Activated CD4-positive, alpha-beta T cell treated with anti-CD3 and anti-CD28 coated beads for 36 hours (primary cell): ENCODE measurements at regions not wholly inside any gene's neighbourhood (a gene's known extent, or its start where the extent isn't known, plus 50 kb on each side); places are given as distances from the start of the nearest gene placed in this dataset.

ENCODE experiments used
- ATAC-seq: fragments of 200-7000 bp; cut with Tn5 transposase; one replicate; pipeline ENCODE4 v1.10.0; 2021; ENCODE audit warnings: mild to moderate bottlenecking, moderate library complexity
- CTCF ChIA-PET: fragments of 350-600 bp; sonication (Branson Sonifier 250); formaldehyde crosslinking; loops from one replicate; lab custom pipeline; 2021; ENCODE audit warnings: antibody characterized with exemption; lab: Charles Lee
- POLR2A ChIA-PET: fragments of 350-600 bp; sonication (Branson Sonifier 250); formaldehyde crosslinking; loops from one replicate; lab custom pipeline; 2021; ENCODE audit warnings: antibody characterized with exemption, inconsistent platforms; lab: Charles Lee
- DNase-seq: peaks from one replicate; pipeline ENCODE4 v3.0.0-alpha.2; 2020
- H3K27ac Mint-ChIP-seq: one replicate; pipeline ENCODE4 v1.8.0; 2021; ENCODE audit warnings: mixed read lengths
- H3K27me3 Mint-ChIP-seq: one replicate; pipeline ENCODE4 v1.8.0; 2021; ENCODE audit warnings: mixed read lengths
- H3K36me3 Mint-ChIP-seq: one replicate; pipeline ENCODE4 v1.8.0; 2021; ENCODE audit warnings: low read depth, mixed read lengths
- H3K4me1 Mint-ChIP-seq: one replicate; pipeline ENCODE4 v1.8.0; 2021; ENCODE audit warnings: mixed read lengths
- H3K4me3 Mint-ChIP-seq: one replicate; pipeline ENCODE4 v1.8.0; 2021; ENCODE audit warnings: mild to moderate bottlenecking, moderate library complexity, mixed read lengths
- H3K9me3 Mint-ChIP-seq: one replicate; pipeline ENCODE4 v1.8.0; 2021; ENCODE audit warnings: low read depth, mixed read lengths
- intact Hi-C, 2 experiments: fragments of 100-400 bp; cut with DNase I in 1 of 2; cut with micrococcal nuclease in 1 of 2; formaldehyde crosslinking; loops; one replicate each; pipeline versions ENCODE4 v1.14.2 to v1.15.1; 2022 to 2024; cut with DNase I, micrococcal nuclease

DNA sequence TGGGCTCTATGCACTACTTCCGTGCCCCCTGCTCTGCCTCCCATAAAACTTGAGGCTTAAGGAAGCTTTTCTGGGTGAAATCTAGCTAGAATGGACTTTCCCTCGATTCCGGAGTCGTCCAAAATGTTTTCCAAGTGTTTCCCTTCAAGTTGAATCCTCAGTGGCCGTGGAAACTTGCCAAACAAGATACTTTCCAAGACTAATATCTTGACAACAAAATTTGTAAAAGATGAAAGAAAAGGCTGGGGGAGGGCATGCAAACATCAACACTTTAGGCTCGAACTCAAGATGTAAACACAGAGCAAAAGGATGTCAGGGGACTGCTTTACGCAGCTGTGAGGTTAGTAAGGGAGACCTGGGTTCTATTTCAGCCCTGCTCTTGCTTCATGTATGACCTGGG is 482.8 kb upstream of the KLF4 start:
- Mint-ChIP-seq H3K36me3 (no peaks in the 10 kb centered on the region), H3K27me3 (no peaks in the 10 kb centered on the region), H3K9me3 (no peaks in the 10 kb centered on the region), H3K4me1 (no peaks in the 10 kb centered on the region), H3K4me3 (no peak overlapping the region), H3K27ac (no peak overlapping the region)
- ATAC-seq (no peak), DNase-seq (no peak)
- ChIA-PET CTCF (no interaction called here), POLR2A (no interaction called here)
- intact Hi-C loops, result no loop called here

DNA sequence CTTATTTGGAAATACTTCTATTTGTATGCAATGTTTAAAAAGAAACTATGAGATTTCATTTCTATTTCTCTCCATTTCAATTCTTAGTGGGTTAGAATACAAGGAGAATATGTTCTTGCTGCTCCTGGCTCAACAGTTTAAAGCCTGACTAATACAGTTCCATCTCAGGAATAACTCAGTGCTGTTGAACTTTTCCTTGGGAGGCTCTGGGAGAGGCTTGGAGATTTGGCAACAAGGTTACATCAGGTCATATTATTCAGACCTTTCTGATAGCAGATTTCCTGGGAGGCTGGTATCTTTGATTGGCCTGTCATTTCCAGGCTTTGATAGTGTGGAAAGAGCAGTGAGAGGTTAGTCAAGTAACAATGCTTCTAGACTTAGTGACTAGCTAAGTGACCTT is 481.7 kb upstream of the KLF4 start:
- Mint-ChIP-seq H3K27ac (no peak overlapping the region), H3K9me3 (no peaks in the 10 kb centered on the region), H3K4me1 (no peaks in the 10 kb centered on the region), H3K27me3 (no peaks in the 10 kb centered on the region), H3K36me3 (no peaks in the 10 kb centered on the region), H3K4me3 (no peak overlapping the region)
- ChIA-PET POLR2A (no interaction called here), CTCF (no interaction called here)
- DNase-seq, result no peak
- ATAC-seq, result no peak
- intact Hi-C loops, result no loop called here

DNA sequence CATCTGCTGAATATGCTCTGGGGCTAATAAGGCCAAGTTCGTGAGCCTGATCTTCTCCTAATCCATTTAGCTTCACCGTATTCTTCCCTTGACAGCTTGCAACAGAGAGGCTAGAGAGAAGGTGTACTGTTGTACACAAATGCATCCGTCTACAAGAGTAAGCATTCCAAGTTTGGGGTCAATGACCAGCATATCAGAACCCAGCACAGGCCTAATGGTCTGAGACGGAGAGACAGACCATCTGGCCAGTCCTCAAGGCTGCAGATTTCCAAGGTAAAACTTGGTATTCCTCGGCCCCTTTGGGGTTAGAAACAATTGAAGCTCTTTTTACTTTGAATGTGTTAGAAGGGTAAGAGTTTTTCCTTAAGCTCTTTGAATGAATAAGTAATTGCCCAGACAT is 481.2 kb upstream of the KLF4 start:
- H3K9me3 Mint-ChIP-seq, result no peaks in the 10 kb centered on the region
- intact Hi-C loops, result no loop called here
- CTCF ChIA-PET, result no interaction called here
- H3K27ac Mint-ChIP-seq, result no peak overlapping the region
- H3K4me1 Mint-ChIP-seq, result no peaks in the 10 kb centered on the region
- H3K36me3 Mint-ChIP-seq, result no peaks in the 10 kb centered on the region
- H3K4me3 Mint-ChIP-seq, result no peak overlapping the region
- ATAC-seq (no peak), DNase-seq (no peak)
- no peaks in the 10 kb centered on the region for H3K27me3 Mint-ChIP-seq
- POLR2A ChIA-PET, result no interaction called here

DNA sequence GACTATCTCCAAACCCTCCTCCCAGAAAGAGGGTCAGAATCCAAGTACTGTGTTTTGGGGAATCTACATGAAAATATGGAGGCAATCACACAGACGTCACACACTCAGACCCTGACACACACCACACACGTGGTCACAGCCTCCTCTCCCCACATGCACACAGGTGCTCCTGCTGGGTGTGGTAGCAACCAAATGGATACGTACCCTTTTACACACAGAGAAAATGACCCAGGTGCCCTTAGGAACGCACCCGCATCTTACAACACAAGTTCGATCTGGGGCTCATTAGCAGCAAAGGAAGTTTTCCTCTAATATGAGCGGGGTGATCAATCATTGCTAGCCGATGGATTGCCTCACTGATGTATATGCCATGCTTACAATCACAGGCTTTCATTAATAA is 480.2 kb upstream of the KLF4 start:
- ATAC-seq (no peak), DNase-seq (no peak)
- H3K27ac Mint-ChIP-seq, result no peak overlapping the region
- no peaks in the 10 kb centered on the region for H3K9me3 Mint-ChIP-seq
- CTCF ChIA-PET, result no interaction called here
- no peaks in the 10 kb centered on the region for H3K36me3 Mint-ChIP-seq
- POLR2A ChIA-PET, result no interaction called here
- intact Hi-C loops, result no loop called here
- H3K4me1 Mint-ChIP-seq, result no peaks in the 10 kb centered on the region
- H3K4me3 Mint-ChIP-seq, result no peak overlapping the region
- H3K27me3 Mint-ChIP-seq, result no peaks in the 10 kb centered on the region

DNA sequence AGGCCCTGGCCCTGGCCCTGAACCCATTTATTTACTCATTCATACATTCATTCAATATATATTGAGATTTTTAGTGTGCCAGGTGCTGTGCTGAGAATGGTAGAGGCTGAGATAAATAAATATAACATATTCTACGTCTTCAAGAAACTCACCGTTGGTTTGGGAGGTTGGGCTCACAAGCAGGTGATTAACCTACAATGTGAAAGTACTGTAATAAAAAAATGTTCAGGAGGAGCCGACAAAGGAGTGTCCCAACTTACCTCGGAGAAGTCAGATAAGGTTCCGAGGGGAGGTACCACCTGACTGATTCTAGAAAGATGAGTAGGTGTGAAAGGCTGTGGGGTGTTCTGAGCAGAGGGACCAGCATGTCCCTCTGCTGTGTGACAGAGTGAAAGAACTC is 479.6 kb upstream of the KLF4 start:
- ATAC-seq (no peak), DNase-seq (no peak)
- no peaks in the 10 kb centered on the region for H3K36me3 Mint-ChIP-seq
- H3K4me3 Mint-ChIP-seq, result no peak overlapping the region
- CTCF ChIA-PET, result no interaction called here
- no peak overlapping the region for H3K27ac Mint-ChIP-seq
- H3K4me1 Mint-ChIP-seq, result no peaks in the 10 kb centered on the region
- H3K9me3 Mint-ChIP-seq, result no peaks in the 10 kb centered on the region
- POLR2A ChIA-PET, result no interaction called here
- no peaks in the 10 kb centered on the region for H3K27me3 Mint-ChIP-seq
- intact Hi-C loops, result no loop called here

DNA sequence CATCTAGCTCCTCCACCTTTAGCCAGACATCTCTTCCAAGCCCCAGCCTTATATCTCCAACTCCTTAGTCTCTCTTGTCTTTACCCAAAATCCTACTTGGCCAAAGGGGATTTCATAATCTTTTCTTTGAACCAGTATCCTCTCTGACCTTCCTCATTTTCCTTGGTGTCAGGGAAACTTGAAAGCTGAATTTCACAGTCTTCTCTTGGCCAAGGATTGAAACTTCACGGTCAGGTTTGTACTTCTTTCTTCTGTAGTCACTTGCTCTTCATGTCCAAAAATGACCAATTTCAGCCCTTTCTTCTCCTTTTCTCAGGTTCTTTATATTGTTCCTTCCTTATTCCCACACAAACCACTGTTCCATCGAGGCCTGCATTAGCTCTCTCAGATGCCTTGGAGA is 473.7 kb upstream of the KLF4 start:
- Mint-ChIP-seq H3K4me3 (no peak overlapping the region), H3K27me3 (no peaks in the 10 kb centered on the region), H3K4me1 (no peaks in the 10 kb centered on the region), H3K36me3 (no peaks in the 10 kb centered on the region), H3K9me3 (peaks cover 1% of the 10 kb centered on the region), H3K27ac (no peak overlapping the region)
- DNase-seq (no peak), ATAC-seq (no peak)
- POLR2A ChIA-PET, result no interaction called here
- intact Hi-C loops, result no loop called here
- CTCF ChIA-PET, result no interaction called here

DNA sequence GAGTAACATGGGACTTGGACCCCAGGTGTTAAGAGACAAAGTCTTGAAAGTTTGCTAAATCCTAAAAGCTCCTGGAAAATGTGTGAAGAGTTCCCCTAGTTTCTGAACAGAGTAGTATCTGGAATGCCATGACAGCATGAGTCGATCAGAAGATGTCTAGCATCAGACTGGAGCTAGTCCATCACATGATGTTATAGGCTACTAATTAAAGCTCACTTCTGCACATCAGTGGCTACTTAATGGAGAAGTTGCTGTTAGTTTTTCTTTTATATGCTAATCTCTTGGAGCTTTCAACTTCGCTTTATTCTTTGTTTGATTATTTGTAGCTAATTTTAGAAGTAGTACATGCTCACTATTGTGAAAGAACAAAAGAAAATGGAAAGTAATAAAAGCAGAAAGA is 471.3 kb upstream of the KLF4 start:
- H3K27ac Mint-ChIP-seq, result no peak overlapping the region
- H3K4me3 Mint-ChIP-seq, result no peak overlapping the region
- H3K36me3 Mint-ChIP-seq, result no peaks in the 10 kb centered on the region
- no peaks in the 10 kb centered on the region for H3K4me1 Mint-ChIP-seq
- ATAC-seq, result no peak
- ChIA-PET POLR2A (no interaction called here), CTCF (no interaction called here)
- DNase-seq, result no peak
- intact Hi-C loops, result no loop called here
- H3K9me3 Mint-ChIP-seq, result peaks cover 1% of the 10 kb centered on the region
- H3K27me3 Mint-ChIP-seq, result no peaks in the 10 kb centered on the region

DNA sequence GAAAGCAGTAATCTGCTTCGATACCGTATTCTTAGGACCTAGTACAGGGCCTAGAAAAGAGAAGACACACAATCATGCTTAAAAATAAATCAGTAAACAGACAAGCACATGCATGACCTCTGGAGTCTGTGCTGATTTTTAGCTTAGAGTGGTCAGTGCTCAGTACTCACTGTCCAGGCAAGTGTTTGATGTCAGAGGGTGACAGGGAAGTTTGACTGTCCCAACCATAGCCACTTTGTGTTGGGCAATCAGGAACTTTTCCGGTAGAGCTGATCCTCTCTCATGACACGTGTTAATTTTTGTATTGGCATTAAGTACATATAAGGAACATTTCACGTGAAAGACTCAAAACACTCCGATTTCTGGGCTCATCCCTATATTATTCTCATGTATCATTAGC is 464.7 kb upstream of the KLF4 start:
- no peaks in the 10 kb centered on the region for H3K27me3 Mint-ChIP-seq
- no peak for DNase-seq
- intact Hi-C loops, result no loop called here
- ChIA-PET POLR2A (no interaction called here), CTCF (no interaction called here)
- no peak for ATAC-seq
- H3K4me1 Mint-ChIP-seq, result no peaks in the 10 kb centered on the region
- peaks cover 4% of the 10 kb centered on the region for H3K9me3 Mint-ChIP-seq
- no peaks in the 10 kb centered on the region for H3K36me3 Mint-ChIP-seq
- H3K4me3 Mint-ChIP-seq, result no peak overlapping the region
- H3K27ac Mint-ChIP-seq, result no peak overlapping the region

DNA sequence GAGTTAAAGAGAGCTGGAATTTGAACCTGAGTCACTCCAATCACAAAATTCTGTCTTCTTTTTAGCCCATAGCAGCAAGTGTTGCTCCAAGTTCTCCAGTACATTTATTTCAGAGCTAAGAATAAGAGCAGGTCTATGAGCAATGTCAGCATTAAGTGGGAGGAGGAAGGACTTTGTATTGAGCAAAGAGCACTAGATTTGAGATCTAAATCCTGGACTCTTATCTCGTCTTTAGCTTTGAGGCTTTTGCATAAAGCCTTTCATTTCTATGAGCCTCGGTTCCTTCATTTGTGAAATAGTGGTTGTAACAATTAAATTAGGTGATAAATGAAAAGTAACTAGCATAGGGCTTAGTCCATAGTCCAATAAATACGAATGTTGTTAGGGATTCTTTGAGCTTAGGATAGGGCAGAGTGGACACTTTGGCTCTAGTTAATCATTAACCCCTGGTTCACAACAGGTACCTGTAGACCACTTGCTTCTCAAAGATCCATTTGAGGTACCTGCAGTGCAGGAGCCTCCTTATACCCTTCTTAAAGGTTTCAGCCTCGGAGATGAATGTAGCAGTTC is 464.1 kb upstream of the KLF4 start:
- peaks cover 4% of the 10 kb centered on the region for H3K9me3 Mint-ChIP-seq
- no peaks in the 10 kb centered on the region for H3K4me1 Mint-ChIP-seq
- H3K4me3 Mint-ChIP-seq, result no peak overlapping the region
- ChIA-PET POLR2A (no interaction called here), CTCF (no interaction called here)
- H3K27me3 Mint-ChIP-seq, result no peaks in the 10 kb centered on the region
- ATAC-seq (no peak), DNase-seq (no peak)
- H3K27ac Mint-ChIP-seq, result no peak overlapping the region
- no peaks in the 10 kb centered on the region for H3K36me3 Mint-ChIP-seq
- intact Hi-C loops, result no loop called here

DNA sequence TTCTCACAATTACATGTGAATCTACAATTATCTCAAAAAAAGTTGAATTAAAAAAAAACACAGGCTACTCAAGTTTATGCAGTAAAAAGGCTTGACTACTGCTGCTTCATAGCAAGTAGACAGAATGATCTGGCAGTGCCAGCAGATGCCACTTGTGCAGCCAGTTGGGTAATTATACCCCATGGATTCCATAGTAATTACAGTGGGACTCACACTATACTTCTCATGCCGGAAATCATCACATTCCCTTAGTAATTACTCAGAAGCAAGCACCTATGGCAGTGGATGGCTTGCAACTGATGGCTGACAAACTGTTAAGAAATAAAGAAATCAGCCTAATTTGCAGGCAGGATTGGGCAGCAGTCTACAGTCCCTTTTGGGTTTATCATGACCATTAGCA is 463.2 kb upstream of the KLF4 start:
- Mint-ChIP-seq H3K27ac (no peak overlapping the region), H3K36me3 (no peaks in the 10 kb centered on the region), H3K4me3 (no peak overlapping the region), H3K4me1 (no peaks in the 10 kb centered on the region), H3K9me3 (peaks cover 4% of the 10 kb centered on the region), H3K27me3 (no peaks in the 10 kb centered on the region)
- ATAC-seq (no peak), DNase-seq (no peak)
- ChIA-PET POLR2A (no interaction called here), CTCF (no interaction called here)
- intact Hi-C loops, result no loop called here

DNA sequence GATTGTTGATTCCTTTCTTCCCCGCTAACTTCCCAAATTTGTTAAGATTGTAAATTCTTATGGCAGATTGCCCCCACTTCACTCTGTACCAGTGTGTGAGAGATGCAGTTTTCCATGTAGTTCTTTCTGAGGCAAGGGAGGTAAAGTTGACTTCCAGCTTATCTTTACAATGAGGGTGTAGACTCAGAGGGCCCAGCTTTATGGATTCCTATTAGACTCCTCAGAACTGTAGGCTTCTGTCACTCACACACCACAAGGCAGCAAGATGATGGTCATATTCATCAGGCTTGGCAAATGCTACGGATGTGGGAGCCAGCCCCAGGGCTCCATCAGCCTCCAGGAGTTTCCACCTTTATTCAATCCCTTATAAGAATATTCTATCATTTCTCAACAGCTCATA is 461.9 kb upstream of the KLF4 start:
- DNase-seq (no peak), ATAC-seq (no peak)
- intact Hi-C loops, result no loop called here
- Mint-ChIP-seq H3K27ac (no peak overlapping the region), H3K9me3 (peaks cover 4% of the 10 kb centered on the region), H3K27me3 (no peaks in the 10 kb centered on the region), H3K4me1 (no peaks in the 10 kb centered on the region), H3K36me3 (no peaks in the 10 kb centered on the region), H3K4me3 (no peak overlapping the region)
- POLR2A ChIA-PET, result no interaction called here
- CTCF ChIA-PET, result no interaction called here

DNA sequence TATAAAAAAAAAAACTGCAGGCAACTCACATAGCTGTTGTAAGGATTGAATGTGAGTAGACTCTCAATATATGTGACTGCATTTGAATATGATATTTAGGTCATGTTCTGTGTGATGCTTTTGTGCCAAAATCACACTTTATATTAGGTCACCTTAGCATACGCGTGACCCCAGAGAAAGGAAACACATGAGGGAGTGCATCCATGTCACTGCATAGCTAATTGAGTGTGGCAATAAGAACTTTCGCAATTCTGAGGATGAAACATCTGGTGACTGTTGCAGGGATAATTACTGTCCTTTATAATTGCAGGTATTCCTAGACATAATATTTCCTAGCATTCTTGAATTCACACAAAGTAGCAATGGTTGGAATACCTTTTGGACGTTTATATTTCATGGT is 459.5 kb upstream of the KLF4 start:
- Mint-ChIP-seq H3K36me3 (no peaks in the 10 kb centered on the region), H3K9me3 (peaks cover 2% of the 10 kb centered on the region), H3K4me1 (no peaks in the 10 kb centered on the region), H3K27ac (no peak overlapping the region), H3K27me3 (no peaks in the 10 kb centered on the region), H3K4me3 (no peak overlapping the region)
- DNase-seq (no peak), ATAC-seq (no peak)
- ChIA-PET CTCF (interaction anchor here (0.7 kb wide), 1 partner anchor 22 kb away, joined by 3 read pairs; no protein-coding TSS in a partner anchor), POLR2A (interaction anchor here (0.7 kb wide), 1 partner anchor 425 kb away, joined by 4 read pairs; no protein-coding TSS in a partner anchor)
- intact Hi-C loops, result no loop called here

DNA sequence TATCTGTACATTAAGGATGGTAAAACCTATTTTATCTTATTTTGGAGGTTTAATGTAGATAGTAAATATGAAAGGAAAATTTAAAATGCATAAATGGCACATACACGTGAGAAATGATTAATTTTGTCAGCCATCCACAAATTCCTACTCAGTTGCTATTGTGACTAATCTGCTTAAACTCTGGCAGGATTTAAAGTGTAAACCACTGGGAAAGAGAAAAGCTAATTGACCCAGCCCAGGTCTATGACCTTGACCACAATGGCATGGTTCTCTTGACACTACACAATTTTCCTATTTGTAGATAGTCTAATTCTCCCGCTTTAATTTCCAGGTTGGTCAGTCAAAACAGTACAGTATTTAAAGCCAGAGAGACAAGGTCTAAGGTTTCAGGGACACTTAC is 459.0 kb upstream of the KLF4 start:
- intact Hi-C loops, result no loop called here
- H3K4me3 Mint-ChIP-seq, result no peak overlapping the region
- ATAC-seq (no peak), DNase-seq (no peak)
- H3K36me3 Mint-ChIP-seq, result no peaks in the 10 kb centered on the region
- H3K27me3 Mint-ChIP-seq, result peaks cover 4% of the 10 kb centered on the region
- ChIA-PET POLR2A (no interaction called here), CTCF (interaction anchor here (0.7 kb wide), 1 partner anchor 21 kb away, joined by 3 read pairs; no protein-coding TSS in a partner anchor)
- no peaks in the 10 kb centered on the region for H3K4me1 Mint-ChIP-seq
- peaks cover 2% of the 10 kb centered on the region for H3K9me3 Mint-ChIP-seq
- no peak overlapping the region for H3K27ac Mint-ChIP-seq
